CD4-positive, alpha-beta T cell (primary cell): ENCODE measurements at regions not wholly inside any gene's neighbourhood (a gene's known extent, or its start where the extent isn't known, plus 50 kb on each side); places are given as distances from the start of the nearest gene placed in this dataset.

Experiments used
- ATAC-seq: fragments of 200-7000 bp; cut with Tn5 transposase; one replicate; pipeline ENCODE4 v1.10.0; 2022; ENCODE audit warnings: mild to moderate bottlenecking; ENCODE audit not compliant: poor library complexity
- CTCF ChIA-PET: fragments of 350-600 bp; sonication (Branson Sonifier 250); formaldehyde crosslinking; loops from one replicate; lab custom pipeline; 2021; ENCODE audit warnings: antibody characterized with exemption, inconsistent platforms; lab: Charles Lee
- POLR2A ChIA-PET: fragments of 350-600 bp; sonication (Branson Sonifier 250); formaldehyde crosslinking; loops from one replicate; lab custom pipeline; 2021; ENCODE audit warnings: antibody characterized with exemption, inconsistent platforms; lab: Charles Lee
- DNase-seq, 14 experiments: peaks; one replicate each; pipeline ENCODE4 v3.0.0-alpha.2; 2013 to 2020; ENCODE audit warnings: mixed read lengths in 2 of 14
- H3K27ac ChIP-seq, 2 donors: one replicate each; pipeline versions ENCODE4 v1.5.1 to v1.7.0; 2013; ENCODE audit warnings: low read length in 2 of 2, low read depth in 1 of 2, mild to moderate bottlenecking in 1 of 2
- H3K27me3 ChIP-seq, 2 experiments: 1 replicate in 1 of 2; 2 replicates in 1 of 2; pipeline versions ENCODE4 v1.6.1 to v1.7.0; 2013; ENCODE audit warnings: low read length in 2 of 2, control low read depth in 1 of 2, mild to moderate bottlenecking in 1 of 2, moderate library complexity in 1 of 2; ENCODE audit not compliant: insufficient read depth in 2 of 2, control insufficient read depth in 1 of 2
- H3K36me3 ChIP-seq: one replicate; pipeline ENCODE4 v1.6.1; 2013; ENCODE audit warnings: low read length, control low read depth; ENCODE audit not compliant: insufficient read depth
- H3K4me1 ChIP-seq: one replicate; pipeline ENCODE4 v1.6.1; 2013; ENCODE audit warnings: low read length, control low read depth; ENCODE audit not compliant: insufficient read depth
- H3K4me3 ChIP-seq: one replicate; pipeline ENCODE4 v1.5.1; 2013; ENCODE audit warnings: mild to moderate bottlenecking, low read length, moderate library complexity
- H3K9me3 ChIP-seq, 2 experiments: 1 replicate in 1 of 2; 2 replicates in 1 of 2; pipeline versions ENCODE4 v1.6.1 to v1.7.0; 2013; ENCODE audit warnings: low read length in 2 of 2, mild to moderate bottlenecking in 2 of 2, control low read depth in 1 of 2, moderate library complexity in 1 of 2; ENCODE audit not compliant: control insufficient read depth in 1 of 2, insufficient read depth in 1 of 2
- H3K27ac Mint-ChIP-seq: one replicate; pipeline ENCODE4 v1.8.0; 2020; ENCODE audit warnings: mixed read lengths
- H3K27me3 Mint-ChIP-seq: one replicate; pipeline ENCODE4 v1.8.0; 2021; ENCODE audit warnings: mixed read lengths
- H3K36me3 Mint-ChIP-seq: one replicate; pipeline ENCODE4 v1.8.0; 2021; ENCODE audit warnings: low read depth, mixed read lengths
- H3K4me1 Mint-ChIP-seq: one replicate; pipeline ENCODE4 v1.8.0; 2021; ENCODE audit warnings: low read depth, mixed read lengths
- H3K4me3 Mint-ChIP-seq: one replicate; pipeline ENCODE4 v1.8.0; 2020; ENCODE audit warnings: mild to moderate bottlenecking, mixed read lengths
- H3K9me3 Mint-ChIP-seq: one replicate; pipeline ENCODE4 v1.8.0; 2020; ENCODE audit warnings: mixed read lengths
- CTCF ChIP-seq: fragments of 200-600 bp; IDR thresholded peaks from one replicate; pipeline ENCODE4 v1.8.0; 2022; ENCODE audit warnings: antibody characterized with exemption, mild to moderate bottlenecking
- intact Hi-C, 2 experiments: fragments of 100-400 bp; cut with DNase I in 1 of 2; cut with micrococcal nuclease in 1 of 2; formaldehyde crosslinking; loops; one replicate each; pipeline versions ENCODE4 v1.15.1 to v1.9.0; 2023 to 2025; cut with DNase I, micrococcal nuclease

- Histone ChIP-seq H3K9me3 (peaks cover 0 to 16% of the 10 kb centered on the region in 2 experiments), H3K4me1 (no peaks in the 10 kb centered on the region), H3K4me3 (no peak overlapping the region), H3K27me3 (no peaks in the 10 kb centered on the region), H3K27ac (no peak overlapping the region), H3K36me3 (no peaks in the 10 kb centered on the region)
- no peak for DNase-seq
- no peak for ATAC-seq
- no peaks in the 10 kb centered on the region for H3K9me3 Mint-ChIP-seq
- POLR2A ChIA-PET, result no interaction called here
- no peak for TF ChIP-seq CTCF
- no peaks in the 10 kb centered on the region for H3K27me3 Mint-ChIP-seq
- no peak overlapping the region for H3K4me3 Mint-ChIP-seq
- intact Hi-C loops, result no loop called here
- no peaks in the 10 kb centered on the region for H3K36me3 Mint-ChIP-seq
- H3K27ac Mint-ChIP-seq, result no peak overlapping the region
- H3K4me1 Mint-ChIP-seq, result no peaks in the 10 kb centered on the region
- CTCF ChIA-PET, result no interaction called here
Observed at GRCh38 chr10:130935128-130935439, 376.4 kb downstream of the TCERG1L start.

GRCh38 chr10:130935897-130936550 lies 375.5 kb downstream of the TCERG1L start:
- Mint-ChIP-seq H3K9me3 (no peaks in the 10 kb centered on the region), H3K36me3 (no peaks in the 10 kb centered on the region), H3K4me1 (no peaks in the 10 kb centered on the region), H3K27ac (no peak overlapping the region), H3K27me3 (no peaks in the 10 kb centered on the region), H3K4me3 (no peak overlapping the region)
- ATAC-seq, result no peak
- Histone ChIP-seq H3K4me3 (no peak overlapping the region), H3K9me3 (peaks cover 0 to 13% of the 10 kb centered on the region in 2 experiments), H3K4me1 (no peaks in the 10 kb centered on the region), H3K36me3 (no peaks in the 10 kb centered on the region), H3K27me3 (no peaks in the 10 kb centered on the region), H3K27ac (no peak overlapping the region)
- no peak for DNase-seq
- TF ChIP-seq CTCF, result no peak
- ChIA-PET POLR2A (no interaction called here), CTCF (no interaction called here)
- intact Hi-C loops, result no loop called here

GRCh38 chr10:130936851-130937250 lies 374.7 kb downstream of the TCERG1L start:
- DNase-seq, result no peak
- H3K27me3 Mint-ChIP-seq, result no peaks in the 10 kb centered on the region
- POLR2A ChIA-PET, result no interaction called here
- no peaks in the 10 kb centered on the region for H3K9me3 Mint-ChIP-seq
- no peaks in the 10 kb centered on the region for H3K4me1 Mint-ChIP-seq
- intact Hi-C loops, result no loop called here
- no peak for TF ChIP-seq CTCF
- CTCF ChIA-PET, result no interaction called here
- ATAC-seq, result no peak
- Histone ChIP-seq H3K4me1 (no peaks in the 10 kb centered on the region), H3K36me3 (no peaks in the 10 kb centered on the region), H3K27ac (no peak overlapping the region), H3K27me3 (no peaks in the 10 kb centered on the region), H3K9me3 (peaks cover 0 to 9% of the 10 kb centered on the region in 2 experiments), H3K4me3 (no peak overlapping the region)
- no peak overlapping the region for H3K27ac Mint-ChIP-seq
- no peak overlapping the region for H3K4me3 Mint-ChIP-seq
- H3K36me3 Mint-ChIP-seq, result no peaks in the 10 kb centered on the region
